Transverse colon (tissue), 4 donors: ENCODE measurements at regions not wholly inside any gene's neighbourhood (a gene's known extent, or its start where the extent isn't known, plus 50 kb on each side); places are given as distances from the start of the nearest gene placed in this dataset.

Experiments
- DNase-seq: peaks from one replicate; pipeline ENCODE4 v3.0.0-alpha.2; 2019
- H3K27ac ChIP-seq, 4 donors: fragments of 200-600 bp; sonication (generic); 2 replicates each; pipeline ENCODE4 v1.5.1; 2016 to 2018; ENCODE audit warnings: inconsistent platforms in 4 of 4
- H3K27me3 ChIP-seq: fragments of 200-600 bp; sonication (generic); 2 replicates; pipeline ENCODE4 v1.5.1; 2017; ENCODE audit warnings: inconsistent platforms
- H3K36me3 ChIP-seq, 4 donors: fragments of 200-600 bp; sonication (generic); 2 replicates each; pipeline ENCODE4 v1.5.1; 2017 to 2019; ENCODE audit warnings: inconsistent platforms in 4 of 4
- H3K4me1 ChIP-seq, 4 donors: fragments of 200-600 bp; sonication (generic); 2 replicates each; pipeline ENCODE4 v1.5.1; 2017 to 2020; ENCODE audit warnings: inconsistent platforms in 4 of 4
- H3K4me3 ChIP-seq, 4 donors: fragments of 200-600 bp; sonication (generic); 1 replicate in 1 of 4; 2 replicates in 3 of 4; pipeline versions ENCODE4 v1.5.1 to v1.6.1; 2017 to 2019; ENCODE audit warnings: inconsistent platforms in 4 of 4
- H3K9me3 ChIP-seq, 2 donors: fragments of 200-600 bp; sonication (generic); 2 replicates each; pipeline ENCODE4 v1.5.1; 2017 to 2019; ENCODE audit warnings: inconsistent platforms in 2 of 2
- EP300 ChIP-seq: sonication (generic); formaldehyde crosslinking; IDR thresholded peaks from one replicate; pipeline ENCODE4 v1.6.1; 2017; ENCODE audit warnings: antibody characterized with exemption, low read depth
- POLR2A ChIP-seq: fragments of 450-650 bp; IDR thresholded peaks from one replicate; pipeline ENCODE4 v1.6.1; 2016; ENCODE audit warnings: antibody characterized with exemption, mild to moderate bottlenecking, moderate library complexity
- POLR2AphosphoS5 ChIP-seq, 3 donors: sonication (generic); formaldehyde crosslinking; IDR thresholded peaks; one replicate each; pipeline ENCODE4 v1.6.1; 2016; ENCODE audit warnings: antibody characterized with exemption in 3 of 3
- WGBS, 2 donors: methylation state at CpG; one replicate each; pipeline ENCODE4 v1.1.5; 2018; ENCODE audit warnings: low coverage in 1 of 2; 5-methylcytosine and 5-hydroxymethylcytosine counted together
- in situ Hi-C, 4 donors: fragments of 200-750 bp; cut with MboI; loops; one replicate each; pipeline versions ENCODE4 v1.15.0 to v1.15.1; 2017; ENCODE audit warnings: low sequenced_read_pairs in 3 of 4, low pct_ligation_motif_present in 1 of 4, low pct_unique_long_range_greater_than_20kb in 1 of 4
- intact Hi-C: fragments of 100-400 bp; cut with DNase I; formaldehyde crosslinking; loops from one replicate; pipeline ENCODE4 v1.15.1; 2023; ENCODE audit warnings: low total_unique reads
- TF ChIP-seq, protein P1 (sequence below), 5 experiments: fragments of 200-600 bp in 3 of 5; fragments of 450-650 bp in 2 of 5; sonication (generic) in 3 of 5; IDR thresholded peaks; 1 replicate in 2 of 5; 2 replicates in 3 of 5; pipeline ENCODE4 v1.5.1; 2016 to 2017; ENCODE audit warnings: antibody characterized with exemption in 5 of 5, inconsistent platforms in 3 of 5, mild to moderate bottlenecking in 2 of 5, moderate library complexity in 1 of 5

DNA sequence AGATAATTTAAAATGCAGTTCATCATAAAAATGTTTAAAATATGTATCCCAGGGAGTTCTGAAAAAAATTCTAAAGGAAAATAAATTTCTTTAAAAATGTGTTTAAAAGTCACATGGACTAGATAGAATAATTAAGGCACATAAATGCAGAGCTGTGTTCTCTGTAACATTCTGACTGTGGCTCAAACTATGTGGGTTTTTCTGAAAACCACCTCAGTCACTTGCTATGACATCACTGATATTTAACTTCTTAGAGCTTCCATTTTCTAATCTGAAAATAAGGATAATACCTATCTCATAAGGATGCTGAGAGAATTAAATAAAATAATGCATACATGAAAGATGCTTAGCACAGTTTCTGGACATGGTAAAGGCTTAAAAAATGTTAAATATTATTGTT, 107.3 kb downstream of the SLC41A2 start:
- intact Hi-C loops = no loop called here
- Histone ChIP-seq H3K9me3 (no peaks in the 10 kb centered on the region), H3K27me3 (no peaks in the 10 kb centered on the region), H3K4me1 (no peaks in the 10 kb centered on the region), H3K27ac (no peak overlapping the region), H3K36me3 (no peaks in the 10 kb centered on the region), H3K4me3 (no peak overlapping the region)
- DNase-seq = no peak
- in situ Hi-C loops = loop anchor here in 1 of 4 donors (25.0 kb wide), 1 partner anchor 638 kb away; the partner anchor contains the start of gene TXNRD1
- TF ChIP-seq EP300 (no peak), POLR2A (no peak)
- TF ChIP-seq, protein P1, sequence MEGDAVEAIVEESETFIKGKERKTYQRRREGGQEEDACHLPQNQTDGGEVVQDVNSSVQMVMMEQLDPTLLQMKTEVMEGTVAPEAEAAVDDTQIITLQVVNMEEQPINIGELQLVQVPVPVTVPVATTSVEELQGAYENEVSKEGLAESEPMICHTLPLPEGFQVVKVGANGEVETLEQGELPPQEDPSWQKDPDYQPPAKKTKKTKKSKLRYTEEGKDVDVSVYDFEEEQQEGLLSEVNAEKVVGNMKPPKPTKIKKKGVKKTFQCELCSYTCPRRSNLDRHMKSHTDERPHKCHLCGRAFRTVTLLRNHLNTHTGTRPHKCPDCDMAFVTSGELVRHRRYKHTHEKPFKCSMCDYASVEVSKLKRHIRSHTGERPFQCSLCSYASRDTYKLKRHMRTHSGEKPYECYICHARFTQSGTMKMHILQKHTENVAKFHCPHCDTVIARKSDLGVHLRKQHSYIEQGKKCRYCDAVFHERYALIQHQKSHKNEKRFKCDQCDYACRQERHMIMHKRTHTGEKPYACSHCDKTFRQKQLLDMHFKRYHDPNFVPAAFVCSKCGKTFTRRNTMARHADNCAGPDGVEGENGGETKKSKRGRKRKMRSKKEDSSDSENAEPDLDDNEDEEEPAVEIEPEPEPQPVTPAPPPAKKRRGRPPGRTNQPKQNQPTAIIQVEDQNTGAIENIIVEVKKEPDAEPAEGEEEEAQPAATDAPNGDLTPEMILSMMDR (IDR thresholded peaks at IDR 0.05) = no peak

DNA sequence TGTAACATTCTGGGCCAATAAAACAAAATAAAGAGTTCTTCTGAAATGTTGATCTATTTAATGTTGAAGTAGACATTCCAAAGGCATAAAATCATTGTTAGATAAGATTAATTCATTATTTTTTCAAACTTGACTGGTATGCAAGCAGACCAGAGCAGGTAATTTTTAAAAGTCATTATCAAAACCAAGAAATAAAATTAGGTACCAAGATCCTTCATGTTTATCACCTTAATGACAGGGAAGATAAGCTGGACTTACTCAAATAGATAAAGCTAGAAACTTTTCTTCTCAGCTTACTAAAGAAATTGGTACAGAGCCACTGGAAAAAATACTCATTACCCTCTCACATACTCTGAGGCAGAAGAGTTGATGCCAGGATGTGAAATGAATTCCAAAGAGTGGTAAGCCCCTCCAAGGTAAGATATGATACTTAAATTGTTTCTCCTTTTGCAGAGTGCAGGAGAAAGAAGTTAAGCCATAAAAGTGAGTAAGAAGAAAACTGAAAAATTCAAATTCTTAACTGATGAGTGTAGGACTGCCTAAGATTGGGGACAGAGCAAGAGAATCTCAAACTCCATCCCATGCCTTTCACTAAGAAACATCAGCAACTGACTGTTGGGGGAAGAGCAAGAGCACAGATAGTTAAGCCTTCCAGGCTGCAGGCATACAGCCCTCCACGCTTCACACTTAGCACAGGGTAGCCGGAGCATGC, 111.9 kb downstream of the SLC41A2 start:
- peaks cover 0 to 11% (median 0%) of the 10 kb centered on the region in 4 donors for H3K36me3 ChIP-seq
- 78% methylated on average over 2 of the region's 2 CpGs; no CpG with 5 or more reads in 1 of the 2 donors for WGBS, 2 donors
- no peaks in the 10 kb centered on the region for H3K9me3 ChIP-seq
- no peaks in the 10 kb centered on the region for H3K27me3 ChIP-seq
- TF ChIP-seq EP300 = no peak
- TF ChIP-seq, protein P1 (IDR thresholded peaks at IDR 0.05) = no peak
- no peak overlapping the region for H3K27ac ChIP-seq
- H3K4me1 ChIP-seq = no peaks in the 10 kb centered on the region
- no peak overlapping the region for H3K4me3 ChIP-seq
- no peak for DNase-seq
- intact Hi-C loops = no loop called here
- in situ Hi-C loops = no loop called here

DNA sequence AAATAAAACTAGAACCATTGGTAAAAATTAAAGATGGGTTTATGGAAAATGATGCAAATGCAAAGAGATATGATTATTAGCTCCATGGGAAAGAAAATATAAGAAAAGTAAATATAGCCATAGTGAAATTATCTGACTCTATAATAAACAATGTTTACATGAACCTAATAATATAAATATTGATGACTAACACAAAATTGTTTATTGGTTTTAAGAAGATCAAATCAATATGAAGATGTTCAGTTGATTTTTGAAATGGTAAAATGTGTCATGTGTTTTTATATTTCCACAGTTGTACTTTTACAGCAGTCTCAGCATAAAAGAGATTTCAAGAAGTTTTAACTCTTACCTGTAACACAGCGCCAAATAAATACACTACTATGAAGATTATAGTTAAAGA, 114.0 kb downstream of the SLC41A2 start:
- in situ Hi-C loops (no loop called here), intact Hi-C loops (no loop called here)
- Histone ChIP-seq H3K27ac (no peak overlapping the region), H3K9me3 (no peaks in the 10 kb centered on the region), H3K27me3 (no peaks in the 10 kb centered on the region), H3K36me3 (peaks cover 0 to 11% (median 0%) of the 10 kb centered on the region in 4 donors), H3K4me3 (no peak overlapping the region), H3K4me1 (no peaks in the 10 kb centered on the region)
- 95 to 100% methylated on average over 1 of the region's 1 CpG for whole genome bisulfite sequencing, 2 donors
- TF ChIP-seq, protein P1 (IDR thresholded peaks at IDR 0.05) = no peak
- no peak for TF ChIP-seq POLR2A
- TF ChIP-seq POLR2AphosphoS5 (IDR thresholded peaks at IDR 0.05) = no peak
- no peak for TF ChIP-seq EP300
- no peak for DNase-seq

DNA sequence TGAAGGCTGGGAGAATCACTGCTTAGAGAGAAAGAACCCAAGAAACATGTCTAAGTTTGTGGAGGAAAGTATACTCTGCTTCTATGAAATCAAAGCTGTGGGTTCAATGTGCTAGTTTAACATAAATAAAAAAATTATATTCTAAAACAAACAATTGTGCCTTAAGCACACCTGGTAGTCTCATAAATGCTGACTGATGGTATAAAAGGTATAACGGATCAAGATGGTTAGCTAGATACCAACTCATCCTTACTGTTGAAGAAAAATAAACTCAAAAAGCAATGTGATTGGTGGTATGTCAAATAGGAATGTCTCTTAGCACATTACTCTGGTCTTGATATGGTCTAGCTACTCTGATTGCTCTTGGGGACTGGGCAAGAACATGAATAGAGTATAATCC, 117.8 kb downstream of the SLC41A2 start:
- DNase-seq = no peak
- Histone ChIP-seq H3K9me3 (no peaks in the 10 kb centered on the region), H3K27me3 (no peaks in the 10 kb centered on the region), H3K27ac (no peak overlapping the region), H3K36me3 (peaks cover 0 to 7% (median 0%) of the 10 kb centered on the region in 4 donors), H3K4me1 (no peaks in the 10 kb centered on the region), H3K4me3 (no peak overlapping the region)
- in situ Hi-C loops = no loop called here
- intact Hi-C loops = no loop called here
- 90 to 92% methylated on average over 1 of the region's 1 CpG for WGBS, 2 donors
- TF ChIP-seq EP300 (no peak), POLR2A (no peak), POLR2AphosphoS5 (IDR thresholded peaks at IDR 0.05) (no peak)
- TF ChIP-seq, protein P1 (IDR thresholded peaks at IDR 0.05) = no peak
